A673 (cell line): ENCODE measurements at regions not wholly inside any gene's neighbourhood (a gene's known extent, or its start where the extent isn't known, plus 50 kb on each side); places are given as distances from the start of the nearest gene placed in this dataset.

Source experiments
- BruUV-seq: library from RNA; stranded (reverse); fragments of 400-500 nt; replicated peaks from 2 replicates; lab custom pipeline; 2021; lab: Mats Ljungman, UMichigan
- CTCF ChIA-PET: fragments of 300-600 bp; sonication (Branson Sonifier 250); formaldehyde crosslinking; loops from one replicate; lab custom pipeline; 2022; ENCODE audit warnings: antibody characterized with exemption; lab: Charles Lee
- POLR2A ChIA-PET: fragments of 300-600 bp; sonication (Branson Sonifier 250); formaldehyde crosslinking; loops from one replicate; lab custom pipeline; 2022; ENCODE audit warnings: antibody characterized with exemption; ENCODE audit not compliant: low non-redundant PET; lab: Charles Lee
- DNase-seq: peaks from one replicate; pipeline ENCODE4 v3.0.0-alpha.2; 2015; ENCODE audit warnings: low spot score
- H3K27ac ChIP-seq: fragments of 200-600 bp; sonication (generic); 2 replicates; pipeline ENCODE4 v1.5.1; 2016; ENCODE audit warnings: mixed run types, low read depth, mild to moderate bottlenecking, mixed read lengths, antibody characterized with exemption, low read length; ENCODE audit not compliant: poor library complexity, severe bottlenecking
- H3K27me3 ChIP-seq: fragments of 200-600 bp; sonication (generic); replicated peaks from 2 replicates; pipeline ENCODE4 v1.6.1; 2017; ENCODE audit warnings: mixed run types, low read depth, mild to moderate bottlenecking, mixed read lengths, antibody characterized with exemption, low read length; ENCODE audit not compliant: insufficient read depth, poor library complexity
- H3K36me3 ChIP-seq: fragments of 200-600 bp; sonication (generic); 2 replicates; pipeline ENCODE4 v1.6.1; 2016; ENCODE audit warnings: mixed run types, mild to moderate bottlenecking, mixed read lengths, antibody characterized with exemption, low read length; ENCODE audit not compliant: insufficient read depth, poor library complexity, severe bottlenecking
- H3K4me1 ChIP-seq: fragments of 200-600 bp; sonication (generic); 2 replicates; pipeline ENCODE4 v1.6.1; 2017; ENCODE audit warnings: mixed run types, mild to moderate bottlenecking, mixed read lengths, antibody characterized with exemption, low read length; ENCODE audit not compliant: insufficient read depth, poor library complexity, severe bottlenecking
- H3K4me3 ChIP-seq: fragments of 200-600 bp; sonication (generic); 2 replicates; pipeline ENCODE4 v1.5.1; 2016; ENCODE audit warnings: low read depth, mixed run types, mild to moderate bottlenecking, mixed read lengths, low read length; ENCODE audit not compliant: poor library complexity, severe bottlenecking
- H3K9me3 ChIP-seq: fragments of 200-600 bp; sonication (generic); 2 replicates; pipeline ENCODE4 v1.6.1; 2016; ENCODE audit warnings: mixed run types, low read depth, mild to moderate bottlenecking, mixed read lengths, antibody characterized with exemption, low read length; ENCODE audit not compliant: poor library complexity, severe bottlenecking
- EZH2 ChIP-seq: fragments of 200-600 bp; sonication (generic); IDR thresholded peaks from 2 replicates; pipeline ENCODE4 v1.6.1; 2017; ENCODE audit warnings: borderline replicate concordance, low read depth, mild to moderate bottlenecking, mixed read lengths, antibody characterized with exemption, low read length; ENCODE audit not compliant: poor library complexity, severe bottlenecking
- intact Hi-C: fragments of 100-400 bp; cut with micrococcal nuclease; formaldehyde crosslinking; loops from one replicate; pipeline ENCODE4 v1.10.0; 2022; ENCODE audit not compliant: unreplicated experiment
- TF ChIP-seq, protein P1 (sequence below): fragments of 300-800, 200-600 bp; sonication (generic); conservative IDR thresholded peaks from 2 replicates; pipeline ENCODE4 v1.5.1; 2017; ENCODE audit warnings: low read depth, mild to moderate bottlenecking, antibody characterized with exemption, low read length, moderate library complexity, mixed read lengths

DNA sequence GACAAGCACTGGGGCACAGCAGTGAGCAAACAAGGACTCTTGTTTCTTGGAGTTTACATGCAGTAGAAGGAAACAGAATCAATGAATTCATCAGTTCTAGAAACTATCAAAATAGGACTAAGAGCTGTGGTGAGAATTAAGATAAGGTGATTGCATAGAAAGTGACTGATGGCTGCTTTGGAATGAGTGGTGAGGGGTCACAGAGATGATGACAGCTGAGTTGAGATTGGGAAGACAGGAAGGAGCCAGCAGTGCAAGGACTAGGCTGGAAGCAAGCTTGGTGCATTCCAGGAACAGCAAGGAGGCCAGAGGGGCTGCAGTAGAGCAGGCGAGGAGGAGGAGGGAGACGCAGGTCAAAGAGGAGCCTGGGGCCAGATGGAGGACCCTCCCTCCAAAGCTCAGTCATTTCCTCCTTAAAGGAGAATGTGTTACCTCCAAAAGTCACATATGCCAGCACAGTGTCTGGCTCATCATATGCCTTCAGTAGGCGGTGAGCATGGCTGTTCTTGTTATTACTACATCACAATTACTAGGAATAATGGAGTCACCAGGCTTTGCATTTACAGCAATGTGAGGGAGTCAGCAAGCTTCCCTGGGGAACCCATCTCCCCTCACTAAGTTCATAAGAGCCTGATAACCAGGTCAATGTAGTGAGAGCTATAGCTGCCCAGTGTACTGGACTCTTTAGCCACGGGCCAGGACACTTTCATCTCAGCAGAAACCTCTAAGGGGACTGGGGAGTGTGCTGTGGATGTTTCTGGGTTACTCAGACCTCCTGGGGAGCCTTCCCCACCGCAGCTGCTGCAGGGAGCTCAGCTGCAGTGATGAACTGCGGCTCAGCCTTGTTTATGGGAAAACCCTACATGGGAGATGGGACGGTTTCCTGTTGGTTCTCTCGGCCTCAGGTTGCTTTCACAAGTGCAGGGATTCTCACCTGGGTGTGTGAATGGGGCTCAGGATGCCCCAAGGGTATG, 157.2 kb downstream of the SEC14L1 start:
- intact Hi-C loops: no loop called here
- no peak overlapping the region for H3K27ac ChIP-seq
- no peaks in the 10 kb centered on the region for H3K4me1 ChIP-seq
- no peak for TF ChIP-seq EZH2
- TF ChIP-seq, protein P1, sequence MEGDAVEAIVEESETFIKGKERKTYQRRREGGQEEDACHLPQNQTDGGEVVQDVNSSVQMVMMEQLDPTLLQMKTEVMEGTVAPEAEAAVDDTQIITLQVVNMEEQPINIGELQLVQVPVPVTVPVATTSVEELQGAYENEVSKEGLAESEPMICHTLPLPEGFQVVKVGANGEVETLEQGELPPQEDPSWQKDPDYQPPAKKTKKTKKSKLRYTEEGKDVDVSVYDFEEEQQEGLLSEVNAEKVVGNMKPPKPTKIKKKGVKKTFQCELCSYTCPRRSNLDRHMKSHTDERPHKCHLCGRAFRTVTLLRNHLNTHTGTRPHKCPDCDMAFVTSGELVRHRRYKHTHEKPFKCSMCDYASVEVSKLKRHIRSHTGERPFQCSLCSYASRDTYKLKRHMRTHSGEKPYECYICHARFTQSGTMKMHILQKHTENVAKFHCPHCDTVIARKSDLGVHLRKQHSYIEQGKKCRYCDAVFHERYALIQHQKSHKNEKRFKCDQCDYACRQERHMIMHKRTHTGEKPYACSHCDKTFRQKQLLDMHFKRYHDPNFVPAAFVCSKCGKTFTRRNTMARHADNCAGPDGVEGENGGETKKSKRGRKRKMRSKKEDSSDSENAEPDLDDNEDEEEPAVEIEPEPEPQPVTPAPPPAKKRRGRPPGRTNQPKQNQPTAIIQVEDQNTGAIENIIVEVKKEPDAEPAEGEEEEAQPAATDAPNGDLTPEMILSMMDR: no peak
- no peaks in the 10 kb centered on the region for H3K27me3 ChIP-seq
- no peak overlapping the region for H3K4me3 ChIP-seq
- CTCF ChIA-PET: no interaction called here
- H3K36me3 ChIP-seq: no peaks in the 10 kb centered on the region
- DNase-seq: no peak
- no peaks in the 10 kb centered on the region for H3K9me3 ChIP-seq
- POLR2A ChIA-PET: no interaction called here
- BruUV-seq: no TSS peak

DNA sequence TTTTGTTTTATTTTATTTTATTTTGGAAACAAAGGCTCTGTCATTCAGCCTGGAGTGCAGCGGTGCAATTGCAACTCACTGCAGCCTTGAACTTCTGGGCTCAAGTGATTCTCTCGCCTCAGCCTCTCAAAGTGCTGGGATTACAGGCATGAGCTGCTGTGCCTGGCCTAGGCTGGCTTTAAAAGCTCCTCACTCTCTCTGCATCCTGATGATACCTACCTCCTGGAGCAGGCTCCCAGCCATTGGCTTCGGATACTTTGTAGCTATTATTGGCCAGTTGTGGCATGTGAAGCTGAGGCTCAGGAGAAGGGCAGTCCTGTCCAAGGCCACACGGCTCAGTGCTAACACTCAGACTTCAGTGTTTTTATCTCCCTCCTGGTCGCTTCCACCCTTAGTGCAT, 158.0 kb downstream of the SEC14L1 start:
- Histone ChIP-seq H3K9me3 (no peaks in the 10 kb centered on the region), H3K27me3 (no peaks in the 10 kb centered on the region), H3K27ac (no peak overlapping the region), H3K36me3 (no peaks in the 10 kb centered on the region), H3K4me1 (no peaks in the 10 kb centered on the region), H3K4me3 (no peak overlapping the region)
- POLR2A ChIA-PET: no interaction called here
- no peak for TF ChIP-seq EZH2
- TF ChIP-seq, protein P1: no peak
- CTCF ChIA-PET: no interaction called here
- no TSS peak for BruUV-seq
- intact Hi-C loops: no loop called here
- no peak for DNase-seq

DNA sequence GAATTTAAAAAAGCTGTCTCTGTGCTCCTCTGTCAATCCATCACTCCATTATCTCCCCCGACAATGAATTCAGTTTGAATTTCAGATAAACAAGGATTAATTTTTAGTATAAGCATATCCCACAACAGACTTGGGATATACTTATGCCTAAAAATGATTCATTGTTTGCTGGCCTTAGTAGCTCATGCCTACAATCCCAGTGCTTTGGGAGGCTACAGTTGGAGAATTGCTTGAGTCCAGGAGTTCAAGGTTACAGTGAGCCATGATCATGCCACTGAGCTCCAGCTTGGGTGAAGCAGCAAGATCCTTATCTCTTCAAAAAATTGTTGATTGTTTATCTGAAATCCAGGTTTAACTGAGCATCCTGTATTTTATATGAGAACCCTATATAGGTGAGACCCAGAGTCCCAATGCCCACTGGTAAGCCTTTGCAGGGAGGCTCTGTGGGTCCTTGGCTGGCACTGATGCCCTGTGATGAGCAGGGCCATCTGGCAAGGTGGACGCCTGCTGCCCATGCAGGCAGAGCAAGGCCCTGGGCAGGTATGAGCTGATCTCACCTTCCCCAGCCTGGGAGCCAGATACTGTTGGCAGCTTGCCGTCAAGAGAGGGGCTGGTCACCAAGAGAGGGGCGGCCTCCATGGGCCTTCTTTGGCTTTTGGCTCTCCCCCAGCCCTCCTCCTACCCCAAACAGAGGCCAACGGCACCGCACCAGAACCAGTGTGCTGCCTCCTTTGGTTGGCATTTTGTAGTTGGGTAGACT, 158.7 kb downstream of the SEC14L1 start:
- intact Hi-C loops: no loop called here
- POLR2A ChIA-PET: no interaction called here

More for the DNA sequence above, 158.7 kb downstream of the SEC14L1 start:
- Histone ChIP-seq H3K27ac (no peak overlapping the region), H3K9me3 (no peaks in the 10 kb centered on the region), H3K36me3 (no peaks in the 10 kb centered on the region), H3K4me1 (no peaks in the 10 kb centered on the region), H3K4me3 (no peak overlapping the region), H3K27me3 (no peaks in the 10 kb centered on the region)
- CTCF ChIA-PET: no interaction called here
- DNase-seq: no peak
- BruUV-seq: no TSS peak
- TF ChIP-seq, protein P1: no peak
- TF ChIP-seq EZH2: no peak
